DOHH2 (cell line): ENCODE measurements at regions not wholly inside any gene's neighbourhood (a gene's known extent, or its start where the extent isn't known, plus 50 kb on each side); places are given as distances from the start of the nearest gene placed in this dataset.

Source experiments
- H3F3A ChIP-seq: fragments of 200-600 bp; sonication (generic), shearing (Covaris generic); 2 replicates; pipeline ENCODE4 v1.6.0; 2016; ENCODE audit warnings: antibody characterized with exemption, mild to moderate bottlenecking; ENCODE audit not compliant: control insufficient read depth, insufficient read depth
- H3K27ac ChIP-seq: fragments of 200-600 bp; sonication (generic); 2 replicates; pipeline ENCODE4 v1.5.1; 2014; ENCODE audit warnings: low read depth, mild to moderate bottlenecking, low read length, moderate library complexity
- H3K27me3 ChIP-seq: fragments of 200-600 bp; sonication (generic); 2 replicates; pipeline ENCODE4 v1.6.1; 2014; ENCODE audit warnings: mild to moderate bottlenecking, low read length, mixed read lengths; ENCODE audit not compliant: control insufficient read depth
- H3K36me3 ChIP-seq: fragments of 200-600 bp; sonication (generic); 2 replicates; pipeline ENCODE4 v1.6.1; 2014; ENCODE audit warnings: mild to moderate bottlenecking, low read length, moderate library complexity, mixed read lengths; ENCODE audit not compliant: control insufficient read depth
- H3K4me1 ChIP-seq: fragments of 200-600 bp; sonication (generic); 2 replicates; pipeline ENCODE4 v1.6.1; 2014; ENCODE audit warnings: mild to moderate bottlenecking, low read length, mixed read lengths; ENCODE audit not compliant: control insufficient read depth
- H3K4me2 ChIP-seq: fragments of 200-600 bp; sonication (generic); 2 replicates; pipeline ENCODE4 v1.6.0; 2014; ENCODE audit warnings: mild to moderate bottlenecking, low read length, moderate library complexity
- H3K4me3 ChIP-seq: fragments of 200-600 bp; sonication (generic); 2 replicates; pipeline ENCODE4 v1.5.1; 2014; ENCODE audit warnings: mild to moderate bottlenecking, low read length, mixed read lengths
- H3K79me2 ChIP-seq: fragments of 200-600 bp; sonication (generic); 2 replicates; pipeline ENCODE4 v1.6.1; 2014; ENCODE audit warnings: mild to moderate bottlenecking, low read length, mixed read lengths; ENCODE audit not compliant: control insufficient read depth
- H3K9me2 ChIP-seq: fragments of 200-600 bp; sonication (generic); replicated peaks from 2 replicates; pipeline ENCODE4 v1.6.1; 2014; ENCODE audit warnings: mild to moderate bottlenecking, low read length, mixed read lengths; ENCODE audit not compliant: control insufficient read depth
- H3K9me3 ChIP-seq: fragments of 200-600 bp; sonication (generic); 2 replicates; pipeline ENCODE4 v1.6.1; 2014; ENCODE audit warnings: antibody characterized with exemption, low read length, mixed read lengths; ENCODE audit not compliant: control insufficient read depth, insufficient read depth
- H4K20me1 ChIP-seq: fragments of 200-600 bp; sonication (generic); 2 replicates; pipeline ENCODE4 v1.6.0; 2014; ENCODE audit warnings: low read depth, mild to moderate bottlenecking, antibody characterized with exemption, low read length, moderate library complexity; ENCODE audit not compliant: control insufficient read depth, insufficient read depth
- EZH2phosphoT487 ChIP-seq: fragments of 200-600 bp; sonication (generic); IDR thresholded peaks from 2 replicates; pipeline ENCODE4 v1.6.1; 2017; ENCODE audit warnings: borderline replicate concordance, mild to moderate bottlenecking, antibody characterized with exemption, low read length, moderate library complexity, mixed read lengths
- TF ChIP-seq, protein P1 (sequence below): fragments of 200-600 bp; sonication (generic); IDR thresholded peaks from one replicate; pipeline ENCODE4 v1.5.1; 2014; ENCODE audit warnings: antibody characterized with exemption, mild to moderate bottlenecking, low read depth, low read length; ENCODE audit not compliant: poor library complexity, severe bottlenecking

DNA sequence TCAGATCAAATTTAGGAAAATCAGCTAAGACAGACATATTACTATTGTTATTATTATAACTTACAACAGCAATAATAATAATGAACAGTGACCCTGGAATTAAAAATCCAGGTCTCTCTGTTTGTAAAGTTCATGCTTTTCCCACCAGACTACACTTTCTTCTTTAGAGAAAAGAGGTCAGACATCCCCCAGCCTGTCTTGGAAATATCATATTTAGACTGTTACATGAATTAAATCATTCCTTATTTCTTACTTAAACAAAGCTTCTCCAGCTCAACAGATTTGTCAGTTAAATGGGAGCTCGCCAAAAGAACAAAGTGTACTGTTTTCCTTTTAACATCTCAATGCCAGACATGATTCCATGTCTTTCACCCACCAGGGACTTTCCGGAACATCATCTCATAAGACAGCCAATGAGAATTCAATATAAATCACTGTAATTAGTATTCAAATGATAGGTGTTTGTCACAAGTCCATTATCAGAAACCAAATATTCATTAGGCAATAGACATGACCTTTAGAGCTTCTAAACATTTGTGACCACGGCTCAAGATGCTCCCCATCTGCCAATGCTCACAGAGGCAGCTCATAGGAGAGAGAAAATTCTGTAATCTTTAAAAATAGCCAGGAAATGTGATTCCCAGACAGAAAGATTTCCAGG is 351.9 kb downstream of the ENC1 start:
- Histone ChIP-seq H3K79me2 (no peaks in the 10 kb centered on the region), H3K4me3 (no peak overlapping the region), H3K4me1 (no peaks in the 10 kb centered on the region), H3K9me2 (no peaks in the 10 kb centered on the region), H3K27ac (no peak overlapping the region), H3K9me3 (no peaks in the 10 kb centered on the region), H3K4me2 (no peak overlapping the region), H4K20me1 (no peaks in the 10 kb centered on the region), H3K36me3 (no peaks in the 10 kb centered on the region), H3K27me3 (no peaks in the 10 kb centered on the region), H3F3A (no peaks in the 10 kb centered on the region)
- TF ChIP-seq EZH2phosphoT487 = no peak
- TF ChIP-seq, protein P1, sequence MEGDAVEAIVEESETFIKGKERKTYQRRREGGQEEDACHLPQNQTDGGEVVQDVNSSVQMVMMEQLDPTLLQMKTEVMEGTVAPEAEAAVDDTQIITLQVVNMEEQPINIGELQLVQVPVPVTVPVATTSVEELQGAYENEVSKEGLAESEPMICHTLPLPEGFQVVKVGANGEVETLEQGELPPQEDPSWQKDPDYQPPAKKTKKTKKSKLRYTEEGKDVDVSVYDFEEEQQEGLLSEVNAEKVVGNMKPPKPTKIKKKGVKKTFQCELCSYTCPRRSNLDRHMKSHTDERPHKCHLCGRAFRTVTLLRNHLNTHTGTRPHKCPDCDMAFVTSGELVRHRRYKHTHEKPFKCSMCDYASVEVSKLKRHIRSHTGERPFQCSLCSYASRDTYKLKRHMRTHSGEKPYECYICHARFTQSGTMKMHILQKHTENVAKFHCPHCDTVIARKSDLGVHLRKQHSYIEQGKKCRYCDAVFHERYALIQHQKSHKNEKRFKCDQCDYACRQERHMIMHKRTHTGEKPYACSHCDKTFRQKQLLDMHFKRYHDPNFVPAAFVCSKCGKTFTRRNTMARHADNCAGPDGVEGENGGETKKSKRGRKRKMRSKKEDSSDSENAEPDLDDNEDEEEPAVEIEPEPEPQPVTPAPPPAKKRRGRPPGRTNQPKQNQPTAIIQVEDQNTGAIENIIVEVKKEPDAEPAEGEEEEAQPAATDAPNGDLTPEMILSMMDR = no peak

DNA sequence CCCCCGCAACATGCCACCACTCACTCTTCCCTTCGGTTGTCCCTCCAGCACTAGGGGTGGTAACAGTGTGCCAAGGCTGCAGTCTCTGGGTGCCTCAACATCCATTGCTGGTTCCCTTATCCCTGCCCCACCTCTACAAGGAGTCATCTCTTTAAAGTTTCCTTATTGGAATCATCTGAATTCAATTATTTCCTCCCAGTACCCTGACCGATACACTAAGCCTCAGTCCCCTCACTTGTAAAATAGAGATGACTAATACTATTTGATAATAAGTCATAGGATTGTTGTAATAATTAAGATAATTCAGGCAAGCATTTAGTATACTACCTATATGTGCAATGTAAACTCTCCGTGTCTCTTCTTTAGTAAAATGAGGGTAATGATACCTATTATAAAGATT is 352.5 kb downstream of the ENC1 start:
- no peaks in the 10 kb centered on the region for H3F3A ChIP-seq
- H3K36me3 ChIP-seq = no peaks in the 10 kb centered on the region
- no peaks in the 10 kb centered on the region for H4K20me1 ChIP-seq
- no peaks in the 10 kb centered on the region for H3K79me2 ChIP-seq
- H3K27me3 ChIP-seq = no peaks in the 10 kb centered on the region
- H3K4me1 ChIP-seq = no peaks in the 10 kb centered on the region
- no peak overlapping the region for H3K27ac ChIP-seq
- no peak overlapping the region for H3K4me3 ChIP-seq
- no peak for TF ChIP-seq EZH2phosphoT487
- TF ChIP-seq, protein P1 = no peak
- no peaks in the 10 kb centered on the region for H3K9me3 ChIP-seq
- H3K4me2 ChIP-seq = no peak overlapping the region
- H3K9me2 ChIP-seq = no peaks in the 10 kb centered on the region

DNA sequence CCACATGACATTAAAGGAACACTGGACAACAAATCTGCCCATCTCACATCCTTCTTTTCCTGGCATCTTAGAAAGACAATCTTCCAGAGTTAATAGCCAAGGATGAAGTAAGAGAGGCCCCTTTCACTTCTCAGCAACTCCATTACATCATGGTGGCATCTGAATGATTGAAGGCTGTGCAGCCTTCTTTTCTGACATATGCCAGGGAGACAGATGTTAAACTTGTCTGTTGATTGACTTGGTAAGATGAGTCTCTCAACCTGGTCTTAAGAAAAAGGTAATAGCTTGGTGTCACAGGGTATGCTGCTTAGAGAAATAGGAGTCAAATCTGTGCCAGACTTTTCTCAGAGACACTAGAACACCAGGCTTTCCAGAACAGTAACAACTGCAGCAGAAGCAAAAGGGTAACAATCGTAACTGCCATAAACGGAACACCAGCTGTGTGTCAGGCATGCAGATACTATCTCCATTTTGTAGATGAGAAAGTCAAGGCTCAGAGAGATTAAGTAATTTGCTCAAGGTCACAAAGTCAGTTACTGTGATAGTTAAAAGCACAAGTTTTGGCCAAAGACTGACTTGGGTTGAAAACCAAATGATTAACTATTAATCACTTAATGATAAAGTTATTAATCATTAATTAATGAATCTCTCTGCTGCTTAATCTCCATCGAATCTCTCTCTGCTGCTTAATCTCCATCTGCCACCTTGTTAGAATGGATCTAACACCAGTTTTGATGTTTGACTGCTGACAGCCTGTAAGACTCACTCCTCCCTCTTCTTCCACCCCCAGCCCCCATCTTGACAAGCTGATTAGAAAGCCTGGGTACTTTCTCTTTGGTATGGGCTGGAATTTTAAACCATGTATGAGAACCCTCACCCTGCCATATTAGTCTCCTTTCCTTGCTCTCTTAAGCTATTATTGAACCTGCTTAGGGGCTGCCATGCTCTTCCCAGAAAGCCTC is 353.5 kb downstream of the ENC1 start:
- Histone ChIP-seq H3K27me3 (no peaks in the 10 kb centered on the region), H3K4me2 (no peak overlapping the region), H3K9me2 (no peaks in the 10 kb centered on the region), H3K9me3 (no peaks in the 10 kb centered on the region), H4K20me1 (no peaks in the 10 kb centered on the region), H3F3A (no peaks in the 10 kb centered on the region), H3K4me3 (no peak overlapping the region), H3K4me1 (no peaks in the 10 kb centered on the region), H3K36me3 (no peaks in the 10 kb centered on the region), H3K27ac (no peak overlapping the region), H3K79me2 (no peaks in the 10 kb centered on the region)
- TF ChIP-seq EZH2phosphoT487 = no peak
- TF ChIP-seq, protein P1 = no peak
